Kasumi-1 (cell line): ENCODE measurements at regions not wholly inside any gene's neighbourhood (a gene's known extent, or its start where the extent isn't known, plus 50 kb on each side); places are given as distances from the start of the nearest gene placed in this dataset.
"Not testable (repeated sequence)": the region's sequence is repeated elsewhere in the genome, so short reads cannot be mapped to it uniquely, and the experiment has no call there.

Experiments
- DNase-seq, 2 experiments: peaks; one replicate each; lab custom pipeline; 2025; lab: John Stamatoyannopoulos, UW

DNA sequence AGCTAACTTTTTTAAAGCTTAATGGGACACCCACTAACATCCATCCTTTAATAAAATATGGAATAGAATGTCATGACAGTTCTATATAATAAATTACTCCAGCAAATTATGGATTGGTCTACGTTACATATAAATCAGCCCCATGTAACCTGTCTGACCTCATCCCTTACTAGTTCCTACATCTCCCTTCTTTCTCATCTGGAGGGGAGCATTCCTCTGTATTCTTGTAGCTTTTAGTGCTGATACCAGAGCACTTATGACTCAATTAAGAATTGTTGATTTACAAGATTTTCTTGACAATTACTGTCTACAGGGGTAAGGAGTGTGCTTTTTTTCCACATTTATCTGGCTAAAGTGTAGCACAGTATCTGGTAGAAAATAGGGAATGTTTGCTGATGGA lies 523.7 kb downstream of the FAM181B start:
- no peak for DNase-seq

DNA sequence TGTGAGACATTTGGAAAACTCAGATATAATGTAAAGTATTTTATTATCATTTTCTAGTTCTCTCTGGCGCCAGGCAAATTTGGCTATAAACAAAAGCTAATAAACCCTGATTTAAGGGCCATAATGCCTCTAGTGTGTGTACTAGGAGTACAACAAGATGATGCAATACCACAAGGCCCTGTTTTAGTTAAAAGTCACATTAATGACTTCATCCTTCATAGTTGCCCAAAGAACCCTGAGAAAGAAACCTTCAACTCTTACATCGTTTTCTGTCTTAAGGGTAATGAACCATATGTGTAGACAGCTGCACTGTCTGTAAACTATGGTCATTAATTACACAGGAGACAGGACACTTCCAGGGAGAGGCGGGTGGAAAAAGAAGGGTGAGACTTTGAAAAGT lies 538.4 kb downstream of the FAM181B start:
- DNase-seq, result no peak

DNA sequence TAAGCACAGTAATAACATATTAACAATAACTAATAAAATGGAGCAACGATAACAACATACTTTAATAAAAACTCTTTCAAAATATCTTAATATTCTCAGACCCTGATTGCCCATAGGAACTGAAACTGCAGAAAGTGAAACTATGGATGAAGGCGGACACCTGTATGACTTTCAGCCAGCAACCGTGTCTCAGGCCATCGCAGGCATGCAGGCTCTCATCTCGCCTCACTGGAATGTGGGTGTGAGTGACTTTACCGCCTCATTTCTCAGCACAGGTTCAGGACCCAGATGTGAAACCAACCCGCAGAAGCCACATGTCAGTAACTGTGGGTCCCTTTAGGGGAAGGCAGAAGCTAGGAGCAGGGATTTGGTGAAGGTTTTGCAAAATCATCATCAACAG lies 539.1 kb downstream of the FAM181B start:
- no peak for DNase-seq

DNA sequence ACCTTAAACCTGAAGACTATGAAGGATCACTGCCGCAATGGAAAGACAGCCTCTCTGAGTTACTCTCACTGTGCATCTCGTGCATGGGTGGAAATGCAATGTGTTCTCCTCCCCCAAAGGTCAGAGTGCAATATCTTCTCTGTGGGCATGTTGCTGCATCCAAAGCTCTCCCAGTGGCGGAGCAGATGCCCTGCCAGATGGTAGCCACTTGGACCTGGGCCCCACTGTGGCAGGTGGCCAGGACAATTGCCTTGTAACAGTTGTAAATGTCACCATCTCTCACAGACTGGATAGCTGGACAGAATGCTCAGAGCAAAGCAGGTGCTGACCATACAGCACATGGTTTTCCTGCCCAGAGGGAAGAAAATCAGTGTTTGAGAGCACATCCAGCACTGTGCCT lies 542.0 kb downstream of the FAM181B start:
- no peak for DNase-seq

DNA sequence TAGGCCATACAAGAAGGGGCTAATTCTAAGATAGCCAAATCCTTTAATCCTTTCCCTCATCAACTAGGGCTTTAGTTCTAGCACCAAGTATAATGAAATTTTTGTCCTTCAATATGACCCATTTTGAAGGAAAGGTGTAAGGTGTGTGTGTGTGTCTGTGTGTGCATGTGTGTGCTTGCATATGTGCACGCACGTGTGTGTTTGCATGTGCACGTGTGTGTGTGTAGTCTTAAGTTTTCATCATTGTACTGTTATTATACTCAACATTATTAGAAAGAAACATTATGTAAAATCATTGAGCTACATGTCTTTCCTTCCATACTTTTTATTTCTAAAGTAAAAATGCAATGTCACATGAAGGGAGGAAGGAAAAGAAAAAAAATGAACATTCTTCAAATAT lies 547.7 kb downstream of the FAM181B start:
- no peak for DNase-seq

DNA sequence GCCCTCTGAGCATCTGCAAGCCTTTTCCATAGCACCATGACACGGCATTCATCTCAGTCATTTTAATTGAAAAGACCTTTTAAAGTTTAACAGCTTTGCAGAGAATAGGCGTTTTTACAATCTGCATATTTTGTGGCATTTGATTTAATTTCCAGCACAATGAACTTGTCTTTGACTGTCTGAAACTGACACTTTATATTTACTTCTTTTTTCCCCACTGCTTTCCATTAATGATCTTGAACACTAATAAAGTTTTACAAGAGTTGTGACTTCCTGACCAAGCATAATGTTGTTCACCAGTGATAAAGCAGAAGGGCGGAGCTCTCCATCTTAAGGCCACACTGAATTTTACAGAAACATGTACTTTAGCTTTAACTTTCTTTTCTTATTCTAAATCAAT lies 548.7 kb downstream of the FAM181B start:
- no peak for DNase-seq

DNA sequence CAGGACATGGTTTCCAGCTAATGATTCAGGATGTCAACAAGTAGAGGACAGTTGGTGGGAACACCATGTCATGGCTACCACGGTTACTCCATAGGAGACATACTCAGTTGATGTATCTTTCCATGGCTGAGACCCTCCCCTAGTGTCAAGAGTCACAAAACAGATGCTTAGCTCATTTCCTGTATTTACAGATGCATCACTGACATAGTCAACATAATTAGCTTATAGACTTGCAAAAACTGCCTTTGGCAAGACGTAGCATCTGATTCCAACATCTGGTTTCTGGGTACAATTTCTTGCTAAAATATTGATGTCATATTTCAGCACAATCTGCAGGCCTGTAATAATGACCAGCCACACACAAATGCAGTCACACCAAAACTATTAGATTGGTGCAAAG lies 550.3 kb downstream of the FAM181B start:
- no peak for DNase-seq

DNA sequence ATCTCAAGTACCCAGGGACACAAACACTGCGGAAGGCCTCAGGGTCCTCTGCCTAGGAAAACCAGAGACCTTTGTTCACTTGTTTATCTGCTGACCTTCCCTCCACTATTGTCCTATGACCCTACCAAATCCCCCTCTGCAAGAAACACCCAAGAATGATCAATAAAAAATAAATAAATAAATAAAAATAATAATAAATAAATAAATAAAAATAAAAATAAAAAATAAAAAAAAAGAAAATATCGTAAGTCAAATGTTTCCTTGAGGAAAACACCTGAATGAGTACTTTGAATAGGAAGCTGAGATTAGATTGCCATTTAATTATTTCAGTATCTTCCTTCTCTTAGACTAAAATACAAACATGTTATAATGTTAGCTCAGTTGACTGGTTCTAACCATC lies 551.0 kb downstream of the FAM181B start:
- DNase-seq, result not testable (repeated sequence)

DNA sequence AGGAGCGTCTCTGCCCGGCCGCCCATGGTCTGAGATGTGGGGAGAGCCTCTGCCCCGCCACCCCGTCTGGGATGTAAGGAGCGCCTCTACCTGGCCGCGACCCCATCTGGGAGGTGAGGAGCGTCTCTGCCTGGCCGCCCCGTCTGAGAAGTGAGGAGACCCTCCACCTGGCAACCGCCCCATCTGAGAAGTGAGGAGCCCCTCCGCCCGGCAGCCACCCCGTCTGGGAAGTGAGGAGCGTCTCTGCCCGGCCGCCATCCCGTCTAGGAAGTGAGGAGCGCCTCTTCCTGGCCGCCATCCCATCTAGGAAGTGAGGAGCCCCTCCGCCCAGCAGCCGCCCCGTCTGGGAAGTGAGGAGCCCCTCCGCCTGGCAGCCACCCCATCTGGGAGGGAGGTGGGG lies 551.9 kb downstream of the FAM181B start:
- DNase-seq, result not testable (repeated sequence)

DNA sequence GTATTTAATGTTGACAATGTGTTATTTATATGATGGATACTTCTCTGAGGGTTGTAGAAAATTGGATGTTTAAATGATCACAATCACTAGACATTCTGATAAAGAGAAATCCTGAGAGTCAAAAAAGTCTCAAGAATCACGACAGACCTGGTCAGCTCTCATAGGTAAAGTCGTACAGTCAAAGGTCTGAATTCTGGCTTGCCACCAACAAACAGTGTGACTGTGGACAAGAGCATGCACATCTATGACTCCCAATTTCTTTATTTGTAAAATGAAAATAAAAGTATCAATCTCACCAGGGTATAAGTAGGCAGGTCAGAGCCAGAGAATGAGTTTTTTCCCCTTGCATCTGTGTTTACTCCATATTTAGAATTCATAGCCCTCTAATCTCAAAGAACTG lies 556.7 kb downstream of the FAM181B start:
- no peak for DNase-seq

DNA sequence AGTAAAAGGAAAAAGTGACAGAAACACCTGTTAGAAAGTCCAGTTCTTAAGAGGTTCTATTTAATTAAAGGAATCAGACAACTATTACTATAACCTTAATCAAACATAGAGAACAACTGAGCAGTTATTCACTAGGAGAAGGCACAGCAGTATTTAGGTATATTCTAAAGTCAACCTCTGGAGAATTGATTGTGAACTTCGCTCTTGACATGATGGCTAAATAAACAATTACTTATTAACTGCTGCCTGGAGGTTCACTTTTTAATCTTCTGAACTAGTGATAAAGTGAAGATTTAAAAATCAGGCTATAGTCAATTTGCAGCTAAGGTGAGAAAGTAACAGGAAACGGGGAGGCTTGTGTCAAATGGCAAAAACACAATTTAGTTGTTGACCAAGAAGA lies 557.3 kb downstream of the FAM181B start:
- no peak for DNase-seq

DNA sequence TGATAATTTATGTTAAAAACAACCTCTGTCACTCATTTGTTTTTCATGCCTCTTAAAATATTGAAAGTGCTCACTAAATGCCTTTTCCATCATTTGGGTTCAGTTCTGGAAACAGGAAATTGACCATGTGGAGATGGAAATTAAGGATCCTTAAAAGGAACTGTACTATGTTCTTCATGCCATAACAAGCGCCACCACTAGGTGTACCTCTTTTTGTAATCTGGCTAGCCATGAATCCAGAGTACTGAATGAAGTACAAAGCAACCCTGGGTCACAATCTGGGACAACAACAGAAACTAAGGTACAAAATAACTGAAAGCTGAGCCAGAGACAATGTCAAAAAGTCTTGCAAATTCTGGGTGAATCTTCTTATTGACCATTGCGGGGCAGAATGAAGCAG lies 559.1 kb downstream of the FAM181B start:
- peak; percentile 1 for DNase-seq

DNA sequence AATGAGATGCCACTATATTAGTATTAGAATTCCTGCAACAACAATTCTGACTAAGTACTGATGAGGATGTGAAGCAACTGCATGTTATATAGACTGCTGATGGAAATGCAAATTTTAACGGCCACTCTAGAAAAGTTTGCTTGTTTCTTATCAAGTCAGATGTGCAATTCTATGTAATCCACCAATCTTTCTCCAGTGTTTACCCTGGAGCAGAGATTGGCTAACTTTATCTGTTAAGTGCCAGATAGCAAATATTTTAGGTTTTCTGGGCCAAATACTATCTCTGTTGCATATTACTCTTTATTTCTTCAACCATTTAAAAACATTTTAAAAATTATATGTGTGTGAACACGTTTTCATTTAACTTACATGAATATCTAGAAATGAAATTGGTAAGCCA lies 586.9 kb downstream of the FAM181B start:
- DNase-seq, result no peak

DNA sequence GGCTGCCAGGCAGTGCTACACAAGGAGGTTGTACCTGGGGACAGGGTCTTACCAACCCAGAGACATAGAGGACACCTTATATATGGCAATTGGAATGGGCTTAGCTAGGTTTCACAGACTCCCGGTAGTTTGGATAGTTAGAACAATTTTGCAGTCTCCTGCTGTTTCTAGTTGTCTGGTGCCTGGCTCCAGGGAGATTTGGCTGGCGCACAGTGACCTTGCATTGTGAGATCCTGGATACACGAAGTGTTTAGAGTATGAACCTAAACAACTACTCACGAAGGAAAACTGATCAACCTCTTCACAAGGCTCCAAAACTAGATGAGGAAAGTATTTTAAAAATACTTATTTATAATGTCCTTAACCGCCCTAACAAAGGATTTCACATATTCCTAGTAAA lies 614.7 kb downstream of the FAM181B start:
- no peak for DNase-seq

DNA sequence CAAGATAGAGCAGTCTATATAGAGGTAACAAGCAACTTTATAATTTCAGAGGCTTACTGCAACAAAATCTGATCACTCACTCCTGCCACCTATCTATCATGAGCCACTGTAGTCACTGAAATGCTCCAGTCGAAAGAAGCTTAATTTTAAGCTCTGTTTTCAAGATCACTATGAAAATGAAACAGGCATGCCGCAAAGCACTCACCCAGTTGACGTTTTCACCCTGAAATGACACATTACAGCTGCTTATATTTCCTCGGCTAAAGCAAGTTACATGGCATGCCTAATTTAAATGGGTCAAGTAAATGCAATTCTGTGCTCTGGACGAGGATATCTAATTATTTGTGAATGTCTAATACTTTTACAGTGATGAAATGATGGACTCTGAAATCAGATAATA lies 616.3 kb downstream of the FAM181B start:
- DNase-seq, result no peak

DNA sequence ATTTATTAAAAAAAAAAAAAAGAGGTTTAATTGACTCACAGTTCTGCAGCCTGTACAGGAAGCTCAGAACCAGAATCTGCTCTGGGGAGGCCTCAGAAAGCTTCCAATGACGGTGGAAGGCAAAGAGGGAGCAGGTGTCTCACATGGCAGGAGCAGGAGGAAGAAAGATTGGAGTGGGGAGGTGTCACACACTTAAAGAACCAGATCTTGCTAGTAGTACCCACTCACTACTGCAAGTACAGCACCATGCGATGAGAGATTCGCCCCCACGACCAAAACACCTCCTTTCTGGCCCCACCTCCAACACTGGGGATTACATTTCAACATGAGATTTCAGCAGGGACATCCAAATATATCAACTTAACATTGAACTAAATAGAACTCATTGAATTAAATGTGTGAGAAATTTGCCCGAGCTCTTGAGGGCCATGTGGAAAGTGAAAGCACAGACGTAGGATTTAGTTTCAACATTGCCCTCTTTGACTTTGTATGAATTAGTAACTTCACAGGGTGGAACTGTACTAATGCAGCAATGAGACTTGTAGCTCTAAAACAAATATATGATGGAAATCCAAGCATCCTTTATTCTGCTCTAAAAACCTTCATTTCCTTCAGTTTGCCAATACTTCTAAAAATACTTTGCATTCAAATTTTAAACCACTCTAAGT lies 628.2 kb downstream of the FAM181B start:
- no peak for DNase-seq

DNA sequence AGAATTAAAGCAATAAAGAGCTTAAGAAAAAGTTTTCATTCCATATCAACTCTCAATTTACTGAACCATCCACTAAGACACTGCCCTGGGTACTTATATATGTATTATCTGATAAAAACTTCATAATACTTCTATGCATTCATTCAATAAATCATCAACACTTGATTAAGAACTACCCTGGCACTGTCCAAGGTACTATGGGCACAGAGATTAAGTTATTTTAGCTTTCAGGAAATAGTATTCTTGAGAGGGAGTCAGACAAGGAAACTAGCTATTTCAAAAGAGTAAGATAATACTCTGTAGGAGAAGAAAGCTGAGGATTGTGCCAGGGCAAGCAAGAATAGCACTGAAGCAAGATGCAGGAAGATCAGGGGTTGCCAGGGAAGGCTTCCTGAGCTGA lies 640.8 kb downstream of the FAM181B start:
- DNase-seq, result peak; percentile 0 to 4

DNA sequence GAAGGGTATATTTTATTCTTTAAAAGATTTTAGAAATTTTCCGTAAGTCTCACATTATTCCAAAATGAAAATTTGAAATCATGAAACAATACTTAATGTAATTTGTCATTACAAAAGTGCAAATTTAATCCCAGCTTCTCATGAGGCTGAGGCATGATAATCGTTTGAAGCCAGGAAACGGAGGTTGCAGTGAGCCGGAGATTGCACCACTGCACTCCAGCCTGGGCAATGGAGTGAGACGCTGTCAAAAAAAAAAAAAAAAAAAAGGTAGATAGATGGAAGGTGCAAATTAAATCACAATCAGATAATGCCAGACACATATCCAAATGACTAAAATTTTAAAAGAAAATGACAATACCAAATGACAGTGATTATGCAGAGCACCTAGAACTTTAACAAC lies 644.2 kb downstream of the FAM181B start:
- no peak for DNase-seq

DNA sequence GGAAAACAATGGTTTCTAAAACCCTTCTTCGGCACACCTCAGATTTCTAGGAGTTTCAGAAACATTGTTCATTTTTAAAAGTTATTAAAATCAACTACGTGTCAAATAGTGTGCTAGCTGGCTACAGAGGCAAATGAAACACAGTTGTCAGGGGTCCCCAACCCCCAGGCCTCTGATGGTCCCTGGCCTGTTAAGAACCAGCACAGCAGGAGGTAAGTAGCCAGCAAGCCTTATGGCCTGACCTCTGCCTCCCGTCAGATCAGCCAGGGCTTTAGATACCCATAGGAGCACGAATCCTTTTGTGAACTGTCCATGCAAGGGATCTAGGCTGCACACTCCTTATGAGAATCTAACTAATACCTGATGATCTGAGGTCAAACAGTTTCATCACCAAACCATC lies 648.2 kb downstream of the FAM181B start:
- DNase-seq, result no peak

DNA sequence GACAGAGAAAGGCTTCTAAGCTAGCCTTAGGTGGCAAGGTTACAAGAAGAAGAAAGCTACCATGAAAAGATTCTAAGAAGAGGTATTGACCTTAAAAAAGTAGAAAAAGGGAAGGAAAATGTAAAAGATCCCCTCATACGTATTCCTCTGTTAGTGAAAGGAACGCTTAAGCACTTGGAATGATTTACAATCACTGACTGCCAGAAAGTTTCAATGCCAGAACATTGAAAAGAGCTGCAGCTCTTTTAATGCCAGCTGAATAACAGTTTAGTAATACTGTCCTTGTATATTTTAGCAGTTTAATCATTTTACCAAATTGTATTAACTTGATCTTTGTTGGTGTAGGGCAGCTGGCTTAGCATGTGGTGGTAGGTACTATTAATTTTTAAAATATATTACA lies 650.7 kb downstream of the FAM181B start:
- DNase-seq, result no peak

DNA sequence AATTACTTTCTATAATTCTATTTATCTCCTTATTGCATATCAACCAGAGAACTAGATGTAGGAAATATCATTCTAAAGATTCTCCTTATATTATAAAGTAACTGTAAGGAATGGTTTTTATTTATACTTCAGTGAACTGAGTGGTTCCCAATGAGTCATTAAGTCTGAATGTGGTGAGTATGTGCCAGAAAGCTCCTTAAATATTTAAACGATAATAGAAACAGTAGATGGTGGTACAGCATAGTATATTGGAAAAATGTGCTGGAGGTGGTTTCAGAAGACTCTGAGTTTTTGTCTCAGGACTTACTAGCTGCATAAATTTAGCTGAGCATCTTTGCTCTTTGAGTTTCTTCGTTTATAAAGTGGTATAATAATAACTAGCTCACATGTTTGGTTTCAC lies 653.5 kb downstream of the FAM181B start:
- DNase-seq, result no peak

DNA sequence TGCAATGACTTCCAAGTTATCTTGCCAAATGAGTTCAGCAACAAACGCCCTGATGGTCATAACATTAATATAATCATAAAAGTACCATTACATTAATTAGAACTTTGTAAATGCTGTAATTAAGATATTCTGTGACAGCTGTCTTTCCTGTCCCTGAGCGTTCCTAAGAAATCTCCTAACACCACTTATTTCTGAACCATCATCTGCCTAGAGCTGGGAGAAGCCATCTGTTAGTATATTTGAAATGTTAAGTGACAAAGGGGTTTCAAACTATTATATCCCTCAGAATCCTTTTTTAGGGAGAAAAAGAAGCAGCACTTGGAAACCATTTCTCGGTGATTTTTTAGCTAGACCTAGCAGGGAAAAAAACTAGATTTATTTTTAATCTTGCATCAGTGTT lies 657.5 kb downstream of the FAM181B start:
- no peak for DNase-seq

DNA sequence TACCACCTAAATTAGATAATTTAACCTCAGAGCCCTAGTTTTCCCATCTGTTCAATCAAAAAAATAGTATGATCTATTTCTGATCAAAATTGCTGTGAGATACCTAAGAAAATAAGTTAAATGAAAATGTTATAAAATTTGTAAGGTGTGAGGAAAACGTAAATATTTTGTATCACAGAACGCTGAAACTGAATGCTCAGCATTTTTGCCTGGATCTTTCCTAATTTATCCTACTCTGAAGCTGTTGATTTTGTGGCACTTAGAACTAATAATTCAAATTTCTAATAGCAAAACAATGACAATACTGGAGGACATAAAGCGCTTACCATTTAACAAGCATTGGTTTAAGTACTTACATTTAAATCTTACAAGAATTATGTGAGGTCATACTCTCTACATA lies 674.2 kb downstream of the FAM181B start:
- no peak for DNase-seq

DNA sequence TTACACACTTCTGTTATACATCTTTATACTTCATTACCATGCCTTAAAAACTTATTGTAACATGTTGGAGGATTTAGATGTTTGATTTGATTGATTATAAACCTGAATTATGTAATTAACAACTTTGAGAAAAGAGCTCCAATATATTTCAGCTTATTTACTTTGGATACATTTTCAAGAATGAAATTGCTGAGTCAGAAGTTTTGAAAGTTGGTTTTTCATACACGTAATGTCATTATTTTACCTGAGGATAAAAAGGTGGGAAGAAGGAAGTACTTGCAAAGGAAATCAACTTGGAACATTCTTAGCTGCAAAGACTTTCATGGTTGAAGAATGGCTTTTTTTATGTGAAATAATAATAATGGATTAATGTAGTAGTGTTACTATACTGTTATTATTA lies 677.2 kb downstream of the FAM181B start:
- DNase-seq, result no peak

DNA sequence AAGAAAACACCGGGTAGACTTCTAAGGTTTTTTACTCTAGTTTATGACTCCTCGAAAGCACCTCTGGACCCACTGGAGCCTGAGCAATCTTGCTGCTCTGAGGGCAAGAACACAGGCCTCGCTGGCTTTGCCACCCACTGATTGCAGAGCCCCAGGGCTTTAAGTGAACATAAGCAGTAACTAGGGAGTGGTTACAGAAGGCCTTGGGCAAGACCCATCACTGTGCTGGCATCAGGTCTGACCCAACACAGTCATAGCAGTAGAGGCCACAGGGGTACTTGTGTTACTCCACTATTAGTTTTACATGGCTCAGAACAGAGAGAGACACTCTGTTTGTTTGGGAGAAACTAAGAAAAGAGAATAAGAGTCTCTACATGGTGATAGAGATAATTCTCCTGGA lies 684.5 kb downstream of the FAM181B start:
- no peak for DNase-seq
